ENCODE measurements at regions not wholly inside any gene's neighbourhood (a gene's known extent, or its start where the extent isn't known, plus 50 kb on each side); places are given as distances from the start of the nearest gene placed in this dataset.

DNA sequence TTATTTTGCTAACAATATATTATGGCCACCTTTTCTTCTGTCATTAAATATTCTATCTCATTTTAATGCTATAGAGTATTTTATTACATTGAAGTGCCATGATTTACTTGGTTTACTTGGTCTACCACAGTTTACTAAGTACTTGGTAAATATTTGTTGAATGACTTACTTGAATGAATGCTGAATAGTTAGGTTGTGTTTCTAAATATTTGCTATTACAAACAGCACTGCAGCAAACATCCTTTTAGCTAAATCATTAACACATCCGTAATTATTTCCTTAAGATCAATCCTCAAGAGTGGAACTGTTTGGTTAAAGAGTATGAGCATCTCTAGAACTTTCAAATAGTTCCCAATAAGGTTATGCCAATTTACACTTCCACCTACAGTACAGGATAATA lies 318.7 kb downstream of the MYCN start:
- TF ChIP-seq JUND (IDR thresholded peaks at IDR 0.05) (no peak), CTCF (IDR thresholded peaks at IDR 0.05) (no peak), POLR2AphosphoS5 (IDR thresholded peaks at IDR 0.05; ENCODE audit: low read depth, low read length) (no peak), ELF1 (IDR thresholded peaks at IDR 0.05) (no peak), RFX5 (IDR thresholded peaks at IDR 0.05; ENCODE audit: low read length) (no peak)
